SK-N-SH (cell line): ENCODE measurements at regions not wholly inside any gene's neighbourhood (a gene's known extent, or its start where the extent isn't known, plus 50 kb on each side); places are given as distances from the start of the nearest gene placed in this dataset.

Source experiments
- CTCF ChIA-PET: fragments of 300-600, 350-600 bp; formaldehyde crosslinking; extraction: SDS; loops from one replicate; lab custom pipeline; 2021; lab: Yijun Ruan, JAX
- POLR2A ChIA-PET: fragments of 350-600 bp; sonication (Branson Sonifier 250); formaldehyde crosslinking; extraction: SDS; loops from one replicate; lab custom pipeline; 2020; ENCODE audit warnings: antibody characterized with exemption, inconsistent platforms; lab: Yijun Ruan, JAX
- DNase-seq: peaks from one replicate; pipeline ENCODE4 v3.0.0; 2012
- H2AFZ ChIP-seq: fragments of 200-600 bp; sonication (generic); 2 replicates; pipeline ENCODE4 v1.8.1; 2016; ENCODE audit warnings: antibody characterized with exemption, mild to moderate bottlenecking, low read depth
- H3F3A ChIP-seq: fragments of 200-600 bp; sonication (generic); replicated peaks from 2 replicates; pipeline ENCODE3; 2016; ENCODE audit warnings: antibody characterized with exemption, mild to moderate bottlenecking; ENCODE audit not compliant: insufficient read depth
- H3K27ac ChIP-seq, 2 experiments: fragments of 200-500 bp in 1 of 2; fragments of 200-600 bp in 1 of 2; sonication (Bioruptor generic) in 1 of 2; sonication (generic), shearing (Covaris generic) in 1 of 2; 2 replicates each; pipeline versions ENCODE4 v1.5.1 to v1.6.1; 2014 to 2016; ENCODE audit warnings: low read depth in 2 of 2, inconsistent platforms in 1 of 2, low read length in 1 of 2, mild to moderate bottlenecking in 1 of 2, mixed read lengths in 1 of 2
- H3K27me3 ChIP-seq: fragments of 200-600 bp; sonication (generic), shearing (Covaris generic); 2 replicates; pipeline ENCODE4 v1.6.1; 2016; ENCODE audit warnings: mixed run types; ENCODE audit not compliant: insufficient read depth
- H3K36me3 ChIP-seq, 2 experiments: fragments of 200-500 bp in 1 of 2; fragments of 200-600 bp in 1 of 2; sonication (Bioruptor generic) in 1 of 2; sonication (generic) in 1 of 2; replicated peaks in 1 of 2; 2 replicates each; pipeline versions ENCODE3 to v1.5.1; 2014 to 2016; ENCODE audit warnings: low read length in 1 of 2, mild to moderate bottlenecking in 1 of 2; ENCODE audit not compliant: insufficient read depth in 2 of 2, control insufficient read depth in 1 of 2
- H3K4me1 ChIP-seq, 2 experiments: fragments of 200-500 bp in 1 of 2; fragments of 200-600 bp in 1 of 2; sonication (Bioruptor generic) in 1 of 2; sonication (generic), shearing (Covaris generic) in 1 of 2; 2 replicates each; pipeline versions ENCODE4 v1.5.1 to v1.6.1; 2014 to 2016; ENCODE audit warnings: low read depth in 1 of 2, low read length in 1 of 2, mixed run types in 1 of 2; ENCODE audit not compliant: insufficient read depth in 2 of 2, control insufficient read depth in 1 of 2
- H3K4me2 ChIP-seq: fragments of 200-600 bp; sonication (generic), shearing (Covaris generic); 2 replicates; pipeline ENCODE4 v1.6.1; 2017; ENCODE audit warnings: mixed run types
- H3K4me3 ChIP-seq, 2 experiments: fragments of 200-500 bp in 1 of 2; fragments of 200-600 bp in 1 of 2; sonication (Bioruptor generic) in 1 of 2; sonication (generic), shearing (Covaris generic) in 1 of 2; 2 replicates each; pipeline versions ENCODE4 v1.5.1 to v1.8.1; 2014 to 2016; ENCODE audit warnings: low read depth in 2 of 2, inconsistent platforms in 1 of 2, low read length in 1 of 2, mild to moderate bottlenecking in 1 of 2, mixed read lengths in 1 of 2, moderate library complexity in 1 of 2
- H3K79me2 ChIP-seq: fragments of 200-600 bp; sonication (generic); 2 replicates; pipeline ENCODE4 v1.8.1; 2017; ENCODE audit warnings: mild to moderate bottlenecking; ENCODE audit not compliant: insufficient read depth
- H3K9ac ChIP-seq: fragments of 200-600 bp; sonication (generic); 2 replicates; pipeline ENCODE4 v1.6.1; 2017; ENCODE audit warnings: mixed run types
- H3K9me2 ChIP-seq: fragments of 200-600 bp; sonication (generic); 2 replicates; pipeline ENCODE4 v1.6.1; 2017; ENCODE audit warnings: mixed run types
- H3K9me3 ChIP-seq: fragments of 200-600 bp; sonication (generic); 2 replicates; pipeline ENCODE4 v1.6.1; 2017; ENCODE audit warnings: mixed run types, mild to moderate bottlenecking, moderate library complexity
- H4K20me1 ChIP-seq: fragments of 200-600 bp; sonication (generic); 2 replicates; pipeline ENCODE4 v1.6.1; 2017; ENCODE audit warnings: mild to moderate bottlenecking, mixed run types; ENCODE audit not compliant: insufficient read depth
- CHD2 ChIP-seq: fragments of 150-350 bp; IDR thresholded peaks from 2 replicates; pipeline ENCODE4 v1.6.1; 2018; ENCODE audit warnings: low read length; ENCODE audit not compliant: partially characterized antibody
- EZH2phosphoT487 ChIP-seq: fragments of 200-600 bp; sonication (generic); IDR thresholded peaks from 2 replicates; pipeline ENCODE4 v1.6.1; 2017; ENCODE audit warnings: low read depth, mixed run types, mild to moderate bottlenecking, antibody characterized with exemption, moderate library complexity, borderline replicate concordance
- FOSL2 ChIP-seq: IDR thresholded peaks from 2 replicates; pipeline ENCODE4 v1.4.0; 2012; ENCODE audit warnings: low read depth, mild to moderate bottlenecking, moderate library complexity, borderline replicate concordance
- FOXM1 ChIP-seq: IDR thresholded peaks from 2 replicates; pipeline ENCODE4 v1.4.0; 2012; ENCODE audit warnings: low read depth, mild to moderate bottlenecking
- GABPA ChIP-seq: IDR thresholded peaks from 2 replicates; pipeline ENCODE4 v1.4.0; 2012; ENCODE audit warnings: low read depth, mild to moderate bottlenecking
- GATA2 ChIP-seq: sonication (generic); formaldehyde crosslinking; IDR thresholded peaks from 2 replicates; pipeline ENCODE4 v1.5.0; 2020; ENCODE audit warnings: mild to moderate bottlenecking, missing genetic modification reagents
- MXI1 ChIP-seq: IDR thresholded peaks from 2 replicates; pipeline ENCODE4 v1.6.1; 2012; ENCODE audit warnings: mild to moderate bottlenecking, low read depth, low read length, improper control_type of control experiment
- NFIC ChIP-seq: IDR thresholded peaks from 2 replicates; pipeline ENCODE4 v1.4.0; 2012; ENCODE audit warnings: borderline replicate concordance
- NRF1 ChIP-seq: IDR thresholded peaks from 2 replicates; pipeline ENCODE4 v1.6.1; 2012; ENCODE audit warnings: low read depth, mild to moderate bottlenecking, low read length
- RCOR1 ChIP-seq: fragments of 150-350 bp; IDR thresholded peaks from 2 replicates; pipeline ENCODE4 v1.6.1; 2017; ENCODE audit warnings: antibody characterized with exemption, low read length
- RFX5 ChIP-seq: IDR thresholded peaks from 2 replicates; pipeline ENCODE4 v1.6.1; 2012; ENCODE audit warnings: mild to moderate bottlenecking, improper control_type of control experiment, low read length
- RXRA ChIP-seq: IDR thresholded peaks from 2 replicates; pipeline ENCODE4 v1.4.0; 2012; ENCODE audit warnings: low read depth, mild to moderate bottlenecking, borderline replicate concordance
- SIN3A ChIP-seq: IDR thresholded peaks from 2 replicates; pipeline ENCODE4 v1.6.1; 2012; ENCODE audit warnings: low read depth, mild to moderate bottlenecking, low read length, moderate library complexity, borderline replicate concordance
- SMC3 ChIP-seq: IDR thresholded peaks from 2 replicates; pipeline ENCODE4 v1.6.1; 2012; ENCODE audit warnings: low read depth, low read length, improper control_type of control experiment
- TAF1 ChIP-seq: IDR thresholded peaks from 2 replicates; pipeline ENCODE4 v1.6.1; 2012; ENCODE audit warnings: low read depth, mild to moderate bottlenecking, low read length, moderate library complexity, borderline replicate concordance
- TCF12 ChIP-seq: IDR thresholded peaks from 2 replicates; pipeline ENCODE4 v1.4.0; 2012
- YY1 ChIP-seq: IDR thresholded peaks from 2 replicates; pipeline ENCODE4 v1.4.0; 2012; ENCODE audit warnings: low read depth, mild to moderate bottlenecking
- WGBS: methylation state at CpG from one replicate; pipeline ENCODE4 v1.1.6; 2017; ENCODE audit warnings: low lambda C conversion rate; 5-methylcytosine and 5-hydroxymethylcytosine counted together
- TF ChIP-seq, protein P1 (sequence below): IDR thresholded peaks from 2 replicates; pipeline ENCODE4 v1.4.0; 2012; ENCODE audit warnings: low read depth, borderline replicate concordance
- TF ChIP-seq, protein P2 (sequence below): fragments of 200-600 bp; sonication (generic); IDR thresholded peaks from 2 replicates; pipeline ENCODE4 v1.6.1; 2017; ENCODE audit warnings: antibody characterized with exemption, mild to moderate bottlenecking, moderate library complexity
- TF ChIP-seq, protein P3 (sequence below): IDR thresholded peaks from 2 replicates; pipeline ENCODE4; 2012
- TF ChIP-seq, protein P4 (sequence below): IDR thresholded peaks from 2 replicates; pipeline ENCODE4 v1.6.1; 2012; ENCODE audit warnings: mild to moderate bottlenecking, low read depth, low read length, moderate library complexity
- TF ChIP-seq, protein P5 (sequence below): fragments of 150-350 bp; IDR thresholded peaks from 2 replicates; pipeline ENCODE4 v1.6.1; 2017; ENCODE audit warnings: antibody characterized with exemption, low read length, low read depth, borderline replicate concordance
- TF ChIP-seq, protein P6 (sequence below): IDR thresholded peaks from 2 replicates; pipeline ENCODE4 v1.4.0; 2012; ENCODE audit warnings: low read depth
- TF ChIP-seq, protein P7 (sequence below): IDR thresholded peaks from 2 replicates; pipeline ENCODE4 v1.4.0; 2012; ENCODE audit warnings: low read depth, borderline replicate concordance

DNA sequence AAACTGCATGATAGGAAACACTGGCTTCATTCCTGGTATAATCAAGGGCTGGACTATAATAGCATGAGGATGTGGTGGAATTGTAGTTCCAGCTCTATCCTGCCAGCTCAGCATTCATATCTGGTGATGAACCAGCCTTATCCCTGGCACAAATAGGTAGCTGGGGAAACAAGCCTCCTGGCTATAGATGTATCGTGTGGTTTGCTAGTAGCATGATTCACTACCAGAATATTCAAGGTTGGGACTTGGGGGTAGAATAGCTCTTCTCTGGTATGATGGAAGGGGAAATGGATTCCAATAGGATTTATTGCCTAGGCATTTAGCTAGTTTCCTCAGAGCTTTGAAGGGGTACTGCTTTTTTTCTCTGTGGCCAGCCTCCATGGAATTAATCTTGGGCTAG lies 532.8 kb downstream of the FBXO15 start:
- Histone ChIP-seq H3K4me3 (no peak overlapping the region), H3K4me1 (peaks cover 0 to 5% of the 10 kb centered on the region in 2 experiments; a peak in 1 of 4 replicates), H3K79me2 (no peaks in the 10 kb centered on the region), H3K4me2 (peak overlapping the region; percentile 42; the same call in 1 of the 2 replicates), H3K27me3 (no peaks in the 10 kb centered on the region), H3K36me3 (no peaks in the 10 kb centered on the region), H3K9me3 (no peaks in the 10 kb centered on the region), H3K9me2 (no peaks in the 10 kb centered on the region), H3F3A (peaks cover 10% of the 10 kb centered on the region), H3K9ac (no peak overlapping the region), H4K20me1 (no peaks in the 10 kb centered on the region), H2AFZ (no peak overlapping the region), H3K27ac (peak overlapping the region in 1 of 2 experiments; percentile 60; a peak in 3 of 4 replicates)
- ChIA-PET CTCF (no interaction called here), POLR2A (no interaction called here)
- 0% methylated on average over 1 of the region's 1 CpG for WGBS
- no peak for DNase-seq
- peak; percentile 53; the same call in 1 of the 2 replicates for TF ChIP-seq FOXM1
- TF ChIP-seq, protein P1, sequence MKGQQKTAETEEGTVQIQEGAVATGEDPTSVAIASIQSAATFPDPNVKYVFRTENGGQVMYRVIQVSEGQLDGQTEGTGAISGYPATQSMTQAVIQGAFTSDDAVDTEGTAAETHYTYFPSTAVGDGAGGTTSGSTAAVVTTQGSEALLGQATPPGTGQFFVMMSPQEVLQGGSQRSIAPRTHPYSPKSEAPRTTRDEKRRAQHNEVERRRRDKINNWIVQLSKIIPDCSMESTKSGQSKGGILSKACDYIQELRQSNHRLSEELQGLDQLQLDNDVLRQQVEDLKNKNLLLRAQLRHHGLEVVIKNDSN = no peak
- peak; percentile 42; the same call in 1 of the 2 replicates for TF ChIP-seq YY1
- no peak for TF ChIP-seq RCOR1
- TF ChIP-seq MXI1 = no peak
- TF ChIP-seq, protein P2, sequence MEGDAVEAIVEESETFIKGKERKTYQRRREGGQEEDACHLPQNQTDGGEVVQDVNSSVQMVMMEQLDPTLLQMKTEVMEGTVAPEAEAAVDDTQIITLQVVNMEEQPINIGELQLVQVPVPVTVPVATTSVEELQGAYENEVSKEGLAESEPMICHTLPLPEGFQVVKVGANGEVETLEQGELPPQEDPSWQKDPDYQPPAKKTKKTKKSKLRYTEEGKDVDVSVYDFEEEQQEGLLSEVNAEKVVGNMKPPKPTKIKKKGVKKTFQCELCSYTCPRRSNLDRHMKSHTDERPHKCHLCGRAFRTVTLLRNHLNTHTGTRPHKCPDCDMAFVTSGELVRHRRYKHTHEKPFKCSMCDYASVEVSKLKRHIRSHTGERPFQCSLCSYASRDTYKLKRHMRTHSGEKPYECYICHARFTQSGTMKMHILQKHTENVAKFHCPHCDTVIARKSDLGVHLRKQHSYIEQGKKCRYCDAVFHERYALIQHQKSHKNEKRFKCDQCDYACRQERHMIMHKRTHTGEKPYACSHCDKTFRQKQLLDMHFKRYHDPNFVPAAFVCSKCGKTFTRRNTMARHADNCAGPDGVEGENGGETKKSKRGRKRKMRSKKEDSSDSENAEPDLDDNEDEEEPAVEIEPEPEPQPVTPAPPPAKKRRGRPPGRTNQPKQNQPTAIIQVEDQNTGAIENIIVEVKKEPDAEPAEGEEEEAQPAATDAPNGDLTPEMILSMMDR = no peak
- TF ChIP-seq, protein P3, sequence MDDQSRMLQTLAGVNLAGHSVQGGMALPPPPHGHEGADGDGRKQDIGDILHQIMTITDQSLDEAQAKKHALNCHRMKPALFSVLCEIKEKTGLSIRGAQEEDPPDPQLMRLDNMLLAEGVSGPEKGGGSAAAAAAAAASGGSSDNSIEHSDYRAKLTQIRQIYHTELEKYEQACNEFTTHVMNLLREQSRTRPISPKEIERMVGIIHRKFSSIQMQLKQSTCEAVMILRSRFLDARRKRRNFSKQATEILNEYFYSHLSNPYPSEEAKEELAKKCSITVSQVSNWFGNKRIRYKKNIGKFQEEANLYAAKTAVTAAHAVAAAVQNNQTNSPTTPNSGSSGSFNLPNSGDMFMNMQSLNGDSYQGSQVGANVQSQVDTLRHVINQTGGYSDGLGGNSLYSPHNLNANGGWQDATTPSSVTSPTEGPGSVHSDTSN = peak; percentile 84
- TF ChIP-seq TAF1 = no peak
- TF ChIP-seq, protein P4, sequence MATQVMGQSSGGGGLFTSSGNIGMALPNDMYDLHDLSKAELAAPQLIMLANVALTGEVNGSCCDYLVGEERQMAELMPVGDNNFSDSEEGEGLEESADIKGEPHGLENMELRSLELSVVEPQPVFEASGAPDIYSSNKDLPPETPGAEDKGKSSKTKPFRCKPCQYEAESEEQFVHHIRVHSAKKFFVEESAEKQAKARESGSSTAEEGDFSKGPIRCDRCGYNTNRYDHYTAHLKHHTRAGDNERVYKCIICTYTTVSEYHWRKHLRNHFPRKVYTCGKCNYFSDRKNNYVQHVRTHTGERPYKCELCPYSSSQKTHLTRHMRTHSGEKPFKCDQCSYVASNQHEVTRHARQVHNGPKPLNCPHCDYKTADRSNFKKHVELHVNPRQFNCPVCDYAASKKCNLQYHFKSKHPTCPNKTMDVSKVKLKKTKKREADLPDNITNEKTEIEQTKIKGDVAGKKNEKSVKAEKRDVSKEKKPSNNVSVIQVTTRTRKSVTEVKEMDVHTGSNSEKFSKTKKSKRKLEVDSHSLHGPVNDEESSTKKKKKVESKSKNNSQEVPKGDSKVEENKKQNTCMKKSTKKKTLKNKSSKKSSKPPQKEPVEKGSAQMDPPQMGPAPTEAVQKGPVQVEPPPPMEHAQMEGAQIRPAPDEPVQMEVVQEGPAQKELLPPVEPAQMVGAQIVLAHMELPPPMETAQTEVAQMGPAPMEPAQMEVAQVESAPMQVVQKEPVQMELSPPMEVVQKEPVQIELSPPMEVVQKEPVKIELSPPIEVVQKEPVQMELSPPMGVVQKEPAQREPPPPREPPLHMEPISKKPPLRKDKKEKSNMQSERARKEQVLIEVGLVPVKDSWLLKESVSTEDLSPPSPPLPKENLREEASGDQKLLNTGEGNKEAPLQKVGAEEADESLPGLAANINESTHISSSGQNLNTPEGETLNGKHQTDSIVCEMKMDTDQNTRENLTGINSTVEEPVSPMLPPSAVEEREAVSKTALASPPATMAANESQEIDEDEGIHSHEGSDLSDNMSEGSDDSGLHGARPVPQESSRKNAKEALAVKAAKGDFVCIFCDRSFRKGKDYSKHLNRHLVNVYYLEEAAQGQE = no peak
- no peak for TF ChIP-seq GABPA
- TF ChIP-seq SIN3A = no peak
- peak; percentile 56; the same call in 1 of the 2 replicates for TF ChIP-seq RXRA
- no peak for TF ChIP-seq EZH2phosphoT487
- TF ChIP-seq RFX5 = no peak
- no peak for TF ChIP-seq CHD2
- TF ChIP-seq, protein P5, sequence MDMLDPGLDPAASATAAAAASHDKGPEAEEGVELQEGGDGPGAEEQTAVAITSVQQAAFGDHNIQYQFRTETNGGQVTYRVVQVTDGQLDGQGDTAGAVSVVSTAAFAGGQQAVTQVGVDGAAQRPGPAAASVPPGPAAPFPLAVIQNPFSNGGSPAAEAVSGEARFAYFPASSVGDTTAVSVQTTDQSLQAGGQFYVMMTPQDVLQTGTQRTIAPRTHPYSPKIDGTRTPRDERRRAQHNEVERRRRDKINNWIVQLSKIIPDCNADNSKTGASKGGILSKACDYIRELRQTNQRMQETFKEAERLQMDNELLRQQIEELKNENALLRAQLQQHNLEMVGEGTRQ = no peak
- no peak for TF ChIP-seq GATA2 (CRISPR knock-in tag)
- peak; percentile 88 for TF ChIP-seq NFIC
- TF ChIP-seq NRF1 = no peak
- TF ChIP-seq, protein P6, sequence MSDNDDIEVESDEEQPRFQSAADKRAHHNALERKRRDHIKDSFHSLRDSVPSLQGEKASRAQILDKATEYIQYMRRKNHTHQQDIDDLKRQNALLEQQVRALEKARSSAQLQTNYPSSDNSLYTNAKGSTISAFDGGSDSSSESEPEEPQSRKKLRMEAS = peak; percentile 68; the same call in 1 of the 2 replicates
- TF ChIP-seq FOSL2 = peak; percentile 94
- TF ChIP-seq, protein P7, sequence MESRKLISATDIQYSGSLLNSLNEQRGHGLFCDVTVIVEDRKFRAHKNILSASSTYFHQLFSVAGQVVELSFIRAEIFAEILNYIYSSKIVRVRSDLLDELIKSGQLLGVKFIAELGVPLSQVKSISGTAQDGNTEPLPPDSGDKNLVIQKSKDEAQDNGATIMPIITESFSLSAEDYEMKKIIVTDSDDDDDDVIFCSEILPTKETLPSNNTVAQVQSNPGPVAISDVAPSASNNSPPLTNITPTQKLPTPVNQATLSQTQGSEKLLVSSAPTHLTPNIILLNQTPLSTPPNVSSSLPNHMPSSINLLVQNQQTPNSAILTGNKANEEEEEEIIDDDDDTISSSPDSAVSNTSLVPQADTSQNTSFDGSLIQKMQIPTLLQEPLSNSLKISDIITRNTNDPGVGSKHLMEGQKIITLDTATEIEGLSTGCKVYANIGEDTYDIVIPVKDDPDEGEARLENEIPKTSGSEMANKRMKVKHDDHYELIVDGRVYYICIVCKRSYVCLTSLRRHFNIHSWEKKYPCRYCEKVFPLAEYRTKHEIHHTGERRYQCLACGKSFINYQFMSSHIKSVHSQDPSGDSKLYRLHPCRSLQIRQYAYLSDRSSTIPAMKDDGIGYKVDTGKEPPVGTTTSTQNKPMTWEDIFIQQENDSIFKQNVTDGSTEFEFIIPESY = peak; percentile 55; the same call in 1 of the 2 replicates
- TF ChIP-seq TCF12 = peak; percentile 86
- TF ChIP-seq SMC3 = no peak
